ENCODE measurements at regions not wholly inside any gene's neighbourhood (a gene's known extent, or its start where the extent isn't known, plus 50 kb on each side); places are given as distances from the start of the nearest gene placed in this dataset.

GRCh38 chr3:182357928-182358327, 435.4 kb upstream of the ATP11B start:
- TF ChIP-seq CTCF (IDR thresholded peaks at IDR 0.05), result no peak
- no peak for TF ChIP-seq POLR2AphosphoS5 (IDR thresholded peaks at IDR 0.05; ENCODE audit: low read depth, low read length)
- TF ChIP-seq SIN3A (IDR thresholded peaks at IDR 0.05; ENCODE audit: borderline replicate concordance, insufficient read depth, low read depth, low read length), result no peak
- TF ChIP-seq REST (IDR thresholded peaks at IDR 0.05; ENCODE audit: insufficient read depth in 1 of 2, low read depth in 2 of 2, low read length in 1 of 2), result no peak
- TF ChIP-seq TCF7L2 (IDR thresholded peaks at IDR 0.05; ENCODE audit: low read depth, low read length), result no peak

Data from Panc1 (cell line).